H1 (cell line): ENCODE measurements at regions not wholly inside any gene's neighbourhood (a gene's known extent, or its start where the extent isn't known, plus 50 kb on each side); places are given as distances from the start of the nearest gene placed in this dataset.

ENCODE experiments used
- CTCF ChIA-PET: fragments of 300-600 bp; sonication (Branson Sonifier 250); formaldehyde crosslinking; loops from one replicate; lab custom pipeline; 2021; ENCODE audit not compliant: partially characterized antibody; lab: Charles Lee
- POLR2A ChIA-PET: fragments of 300-600 bp; sonication (Branson Sonifier 250); formaldehyde crosslinking; loops from one replicate; lab custom pipeline; 2021; ENCODE audit warnings: inconsistent platforms; ENCODE audit not compliant: partially characterized antibody; lab: Charles Lee
- DNase-seq, 2 experiments: peaks; one replicate each; pipeline versions ENCODE4 v3.0.0 to v3.0.0-alpha.2; 2010 to 2022; ENCODE audit warnings: low spot score in 2 of 2, low read depth in 1 of 2, mixed read lengths in 1 of 2
- FAIRE-seq: peaks from 2 replicates; lab custom pipeline; 2011; peaks lifted over from hg19 to GRCh38; lab: Jason Lieb, UNC
- H2AFZ ChIP-seq: 2 replicates; pipeline ENCODE4 v1.8.1; 2012; ENCODE audit warnings: low read length, inconsistent platforms
- H2AK5ac ChIP-seq: 2 replicates; pipeline ENCODE4 v1.6.1; 2013; ENCODE audit warnings: low read depth, low read length
- H2BK120ac ChIP-seq: replicated peaks from 2 replicates; pipeline ENCODE3; 2013; ENCODE audit warnings: low read depth, low read length, inconsistent platforms
- H2BK12ac ChIP-seq: 2 replicates; pipeline ENCODE4 v1.6.1; 2013; ENCODE audit warnings: low read depth, low read length
- H2BK15ac ChIP-seq: 2 replicates; pipeline ENCODE4 v1.6.1; 2013; ENCODE audit warnings: low read length
- H2BK20ac ChIP-seq: 2 replicates; pipeline ENCODE4 v1.6.1; 2013; ENCODE audit warnings: low read length
- H2BK5ac ChIP-seq: 2 replicates; pipeline ENCODE4 v1.6.1; 2013; ENCODE audit warnings: low read depth, low read length
- H3K14ac ChIP-seq: 2 replicates; pipeline ENCODE4 v1.6.1; 2013; ENCODE audit warnings: inconsistent platforms; ENCODE audit not compliant: insufficient read length
- H3K18ac ChIP-seq: 2 replicates; pipeline ENCODE4 v1.6.1; 2013; ENCODE audit warnings: low read length; ENCODE audit errors: extremely low read depth
- H3K23ac ChIP-seq: 2 replicates; pipeline ENCODE4 v1.6.1; 2013; ENCODE audit warnings: inconsistent platforms; ENCODE audit not compliant: insufficient read length
- H3K23me2 ChIP-seq: 2 replicates; pipeline ENCODE4 v1.6.1; 2013; ENCODE audit warnings: low read depth, low read length
- H3K27ac ChIP-seq: 2 replicates; pipeline ENCODE4 v1.6.1; 2011; ENCODE audit warnings: low read depth, low read length, inconsistent platforms
- H3K27me3 ChIP-seq, 4 experiments: replicated peaks in 1 of 4; 1 replicate in 1 of 4; 2 replicates in 3 of 4; pipeline versions ENCODE4 v1.6.1 to v1.8.1; 2011 to 2013; ENCODE audit warnings: low read length in 3 of 4, mild to moderate bottlenecking in 3 of 4, inconsistent platforms in 2 of 4, mixed read lengths in 2 of 4, moderate library complexity in 1 of 4; ENCODE audit not compliant: control insufficient read depth in 3 of 4, insufficient read depth in 3 of 4; ENCODE audit errors: extremely low read depth in 1 of 4
- H3K36me3 ChIP-seq, 4 experiments: 2 replicates each; pipeline versions ENCODE4 v1.6.1 to v1.8.1; 2011 to 2013; ENCODE audit warnings: mild to moderate bottlenecking in 4 of 4, low read length in 3 of 4, moderate library complexity in 2 of 4, control low read depth in 1 of 4, inconsistent platforms in 1 of 4; ENCODE audit not compliant: insufficient read depth in 4 of 4, control insufficient read depth in 2 of 4
- H3K4ac ChIP-seq: replicated peaks from 2 replicates; pipeline ENCODE3; 2013; ENCODE audit warnings: low read length, low read depth, mixed read lengths, inconsistent platforms; ENCODE audit not compliant: insufficient read length
- H3K4me1 ChIP-seq, 4 experiments: replicated peaks in 1 of 4; 1 replicate in 1 of 4; 2 replicates in 3 of 4; pipeline versions ENCODE4 v1.6.1 to v1.8.1; 2011 to 2013; ENCODE audit warnings: low read length in 3 of 4, inconsistent platforms in 2 of 4, mixed read lengths in 1 of 4; ENCODE audit not compliant: insufficient read depth in 4 of 4, control insufficient read depth in 3 of 4
- H3K4me2 ChIP-seq, 2 experiments: 2 replicates each; pipeline versions ENCODE4 v1.6.1 to v1.8.1; 2011 to 2013; ENCODE audit warnings: low read depth in 2 of 2, low read length in 2 of 2, control low read depth in 1 of 2, inconsistent platforms in 1 of 2, mild to moderate bottlenecking in 1 of 2; ENCODE audit not compliant: insufficient read depth in 1 of 2
- H3K4me3 ChIP-seq, 4 experiments: fragments of 200-600, 300-600 bp in 1 of 4; sonication (generic), shearing (Covaris generic), sonication (Bioruptor Twin) in 1 of 4; 2 replicates each; pipeline versions ENCODE4 v1.5.1 to v1.8.1; 2011 to 2016; ENCODE audit warnings: low read length in 4 of 4, low read depth in 3 of 4, control low read depth in 2 of 4, inconsistent platforms in 2 of 4, mild to moderate bottlenecking in 2 of 4, mixed read lengths in 1 of 4, moderate library complexity in 1 of 4; ENCODE audit not compliant: insufficient read depth in 2 of 4; ENCODE audit errors: extremely low read depth in 1 of 4
- H3K56ac ChIP-seq: replicated peaks from 2 replicates; pipeline ENCODE3; 2013; ENCODE audit warnings: low read depth, mild to moderate bottlenecking, mixed read lengths, low read length, inconsistent platforms; ENCODE audit not compliant: insufficient read length
- H3K79me1 ChIP-seq: 2 replicates; pipeline ENCODE4 v1.6.1; 2013; ENCODE audit warnings: low read depth, low read length, control low read depth
- H3K79me2 ChIP-seq, 2 experiments: 2 replicates each; pipeline versions ENCODE4 v1.6.1 to v1.8.1; 2012 to 2013; ENCODE audit warnings: low read length in 2 of 2, mild to moderate bottlenecking in 2 of 2, inconsistent platforms in 1 of 2; ENCODE audit not compliant: insufficient read depth in 2 of 2, control insufficient read depth in 1 of 2
- H3K9ac ChIP-seq, 4 experiments: replicated peaks in 1 of 4; 1 replicate in 1 of 4; 2 replicates in 3 of 4; pipeline versions ENCODE4 v1.6.1 to v1.8.1; 2011 to 2013; ENCODE audit warnings: low read depth in 3 of 4, low read length in 3 of 4, control low read depth in 2 of 4, mild to moderate bottlenecking in 2 of 4, moderate library complexity in 2 of 4, inconsistent platforms in 1 of 4; ENCODE audit errors: extremely low read depth in 1 of 4
- H3K9me3 ChIP-seq, 2 experiments: 2 replicates each; pipeline versions ENCODE4 v1.6.1 to v1.8.1; 2012 to 2013; ENCODE audit warnings: mild to moderate bottlenecking in 2 of 2, moderate library complexity in 2 of 2, control low read depth in 1 of 2, inconsistent platforms in 1 of 2, low read depth in 1 of 2, low read length in 1 of 2, mixed read lengths in 1 of 2; ENCODE audit not compliant: insufficient read depth in 2 of 2
- H4K20me1 ChIP-seq, 2 experiments: replicated peaks in 1 of 2; 2 replicates each; pipeline versions ENCODE3 to v1.8.1; 2011 to 2013; ENCODE audit warnings: inconsistent platforms in 2 of 2, low read length in 2 of 2, mild to moderate bottlenecking in 1 of 2; ENCODE audit not compliant: insufficient read depth in 2 of 2, control insufficient read depth in 1 of 2
- H4K5ac ChIP-seq: 2 replicates; pipeline ENCODE4 v1.6.1; 2013; ENCODE audit warnings: low read length, low read depth, mixed read lengths, inconsistent platforms; ENCODE audit not compliant: insufficient read length
- H4K8ac ChIP-seq: 2 replicates; pipeline ENCODE4 v1.8.0; 2013; ENCODE audit warnings: mild to moderate bottlenecking, moderate library complexity, low read length, inconsistent platforms; ENCODE audit not compliant: insufficient read depth; ENCODE audit errors: extremely low read depth
- H4K91ac ChIP-seq: replicated peaks from 2 replicates; pipeline ENCODE3; 2013; ENCODE audit warnings: low read length, mixed read lengths, inconsistent platforms; ENCODE audit not compliant: insufficient read length
- ATF3 ChIP-seq: IDR thresholded peaks from 2 replicates; pipeline ENCODE4 v1.6.1; 2011; ENCODE audit warnings: low read depth, mild to moderate bottlenecking, low read length; ENCODE audit not compliant: insufficient read depth
- JUN ChIP-seq: IDR thresholded peaks from 2 replicates; pipeline ENCODE4 v1.6.1; 2011; ENCODE audit warnings: low read depth, mild to moderate bottlenecking, improper control_type of control experiment, low read length
- RFX5 ChIP-seq: IDR thresholded peaks from 2 replicates; pipeline ENCODE4 v1.6.1; 2011; ENCODE audit warnings: low read depth, low read length, improper control_type of control experiment, borderline replicate concordance
- SAP30 ChIP-seq: fragments of 300-600 bp; sonication (generic); IDR thresholded peaks from 2 replicates; pipeline ENCODE4 v1.7.1; 2012; ENCODE audit warnings: low read length, moderate library complexity, mild to moderate bottlenecking, inconsistent platforms; ENCODE audit not compliant: insufficient read depth, insufficient replicate concordance
- SRF ChIP-seq: IDR thresholded peaks from 2 replicates; pipeline ENCODE4 v1.6.1; 2011; ENCODE audit warnings: mild to moderate bottlenecking, low read depth, low read length, moderate library complexity
- TAF7 ChIP-seq: optimal IDR thresholded peaks from 2 replicates; pipeline ENCODE3; 2011; ENCODE audit warnings: low read depth, mild to moderate bottlenecking, inconsistent platforms, low read length, moderate library complexity, borderline replicate concordance
- WGBS, 2 experiments: shearing (Covaris generic) in 1 of 2; methylation state at CpG; one replicate each; pipeline versions ENCODE4 v1.1.6 to v1.1.7; 2013 to 2015; ENCODE audit warnings: low lambda C conversion rate in 2 of 2, mixed read lengths in 2 of 2, inconsistent platforms in 1 of 2, low coverage in 1 of 2, missing lambda C conversion rate in 1 of 2; ENCODE audit not compliant: insufficient replicate concordance in 2 of 2, insufficient coverage in 1 of 2, insufficient read length in 1 of 2; ENCODE audit errors: extremely low coverage in 1 of 2, missing lambda C conversion rate in 1 of 2; 5-methylcytosine and 5-hydroxymethylcytosine counted together
- TF ChIP-seq, protein P1 (sequence below), 3 experiments: IDR thresholded peaks; 1 replicate in 2 of 3; 2 replicates in 1 of 3; pipeline versions ENCODE4 v1.5.1 to v1.6.1; 2011; ENCODE audit warnings: low read length in 3 of 3, mild to moderate bottlenecking in 3 of 3, inconsistent platforms in 2 of 3, low read depth in 1 of 3, moderate library complexity in 1 of 3; ENCODE audit not compliant: insufficient read depth in 1 of 3; ENCODE audit errors: control extremely low read depth in 1 of 3

DNA sequence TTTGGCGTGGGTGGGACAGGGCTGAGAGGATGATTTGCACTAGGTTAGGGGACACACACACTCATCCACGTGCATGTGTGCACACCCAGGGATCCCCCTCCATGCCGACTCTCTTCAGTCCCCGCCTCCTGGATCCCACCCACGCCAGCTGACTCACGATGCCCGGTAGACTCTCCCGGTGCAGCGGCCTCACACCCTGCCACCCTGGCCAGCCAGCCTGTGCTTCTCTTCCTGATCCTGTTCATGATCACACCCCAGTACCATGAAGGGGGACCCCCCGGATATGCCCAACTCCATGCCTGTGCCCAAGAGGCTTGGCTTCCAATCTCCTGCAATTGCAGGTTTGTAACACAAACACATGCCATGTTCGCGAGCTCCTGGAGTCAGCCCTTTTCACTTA, 157.8 kb upstream of the HDAC4 start:
- no peak overlapping the region for H3K4ac ChIP-seq
- no peak overlapping the region for H3K4me2 ChIP-seq
- H3K23me2 ChIP-seq = no peaks in the 10 kb centered on the region
- H3K23ac ChIP-seq = no peak overlapping the region
- POLR2A ChIA-PET = no interaction called here
- no peaks in the 10 kb centered on the region; a peak in 1 of 7 replicates for H3K27me3 ChIP-seq
- H3K79me1 ChIP-seq = no peaks in the 10 kb centered on the region
- H3K56ac ChIP-seq = no peak overlapping the region
- H2BK20ac ChIP-seq = no peak overlapping the region
- FAIRE-seq = no peak
- no peak overlapping the region for H2BK5ac ChIP-seq
- H3K4me3 ChIP-seq = no peak overlapping the region
- H2AFZ ChIP-seq = no peak overlapping the region
- 82% methylated on average over 7 of the region's 12 CpGs; no CpG with 5 or more reads in 1 of the 2 experiments for WGBS, 2 experiments
- no peak overlapping the region for H3K14ac ChIP-seq
- H3K9me3 ChIP-seq = no peaks in the 10 kb centered on the region
- no peak overlapping the region for H4K5ac ChIP-seq
- H2AK5ac ChIP-seq = no peak overlapping the region
- H3K18ac ChIP-seq = no peak overlapping the region
- H3K36me3 ChIP-seq = no peaks in the 10 kb centered on the region
- H2BK120ac ChIP-seq = no peak overlapping the region
- CTCF ChIA-PET = no interaction called here
- H3K9ac ChIP-seq = no peak overlapping the region
- no peaks in the 10 kb centered on the region for H4K20me1 ChIP-seq
- DNase-seq = no peak
- no peaks in the 10 kb centered on the region for H3K4me1 ChIP-seq
- no peak overlapping the region for H3K27ac ChIP-seq
- H3K79me2 ChIP-seq = no peaks in the 10 kb centered on the region
- no peak overlapping the region for H2BK12ac ChIP-seq
- no peak overlapping the region for H2BK15ac ChIP-seq
- H4K8ac ChIP-seq = no peak overlapping the region
- H4K91ac ChIP-seq = no peak overlapping the region
- TF ChIP-seq SRF (no peak), TAF7 (no peak), SAP30 (no peak), ATF3 (no peak), JUN (no peak), RFX5 (no peak)
- TF ChIP-seq, protein P1, sequence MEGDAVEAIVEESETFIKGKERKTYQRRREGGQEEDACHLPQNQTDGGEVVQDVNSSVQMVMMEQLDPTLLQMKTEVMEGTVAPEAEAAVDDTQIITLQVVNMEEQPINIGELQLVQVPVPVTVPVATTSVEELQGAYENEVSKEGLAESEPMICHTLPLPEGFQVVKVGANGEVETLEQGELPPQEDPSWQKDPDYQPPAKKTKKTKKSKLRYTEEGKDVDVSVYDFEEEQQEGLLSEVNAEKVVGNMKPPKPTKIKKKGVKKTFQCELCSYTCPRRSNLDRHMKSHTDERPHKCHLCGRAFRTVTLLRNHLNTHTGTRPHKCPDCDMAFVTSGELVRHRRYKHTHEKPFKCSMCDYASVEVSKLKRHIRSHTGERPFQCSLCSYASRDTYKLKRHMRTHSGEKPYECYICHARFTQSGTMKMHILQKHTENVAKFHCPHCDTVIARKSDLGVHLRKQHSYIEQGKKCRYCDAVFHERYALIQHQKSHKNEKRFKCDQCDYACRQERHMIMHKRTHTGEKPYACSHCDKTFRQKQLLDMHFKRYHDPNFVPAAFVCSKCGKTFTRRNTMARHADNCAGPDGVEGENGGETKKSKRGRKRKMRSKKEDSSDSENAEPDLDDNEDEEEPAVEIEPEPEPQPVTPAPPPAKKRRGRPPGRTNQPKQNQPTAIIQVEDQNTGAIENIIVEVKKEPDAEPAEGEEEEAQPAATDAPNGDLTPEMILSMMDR (IDR thresholded peaks at IDR 0.05; ENCODE audit: control extremely low read depth in 1 of 3, insufficient read depth in 1 of 3, low read depth in 1 of 3, low read length in 3 of 3) = no peak
